GM12878 (cell line): ENCODE measurements at regions not wholly inside any gene's neighbourhood (a gene's known extent, or its start where the extent isn't known, plus 50 kb on each side); places are given as distances from the start of the nearest gene placed in this dataset.

Source experiments
- ATAC-seq: fragments of 200-7000 bp; cut with Tn5 transposase; 3 replicates; pipeline ENCODE4 v1.9.1; 2020; ENCODE audit warnings: mild to moderate bottlenecking, moderate library complexity
- BruUV-seq: library from RNA; stranded (reverse); fragments of 400-500 nt; replicated peaks from 2 replicates; lab custom pipeline; 2021; lab: Mats Ljungman, UMichigan
- CTCF ChIA-PET: fragments of 300-600 bp; sonication (Branson Sonifier 250); formaldehyde crosslinking; extraction: SDS; loops from one replicate; lab custom pipeline; 2021; ENCODE audit warnings: inconsistent platforms; lab: Yijun Ruan, JAX
- POLR2A ChIA-PET: fragments of 350-600 bp; formaldehyde crosslinking; extraction: SDS; loops from one replicate; lab custom pipeline; 2021; ENCODE audit warnings: inconsistent platforms; lab: Charles Lee
- RAD21 ChIA-PET: fragments of 300-600 bp; sonication (Branson Sonifier 250); formaldehyde crosslinking; loops from one replicate; lab custom pipeline; 2023; ENCODE audit warnings: antibody characterized with exemption; ENCODE audit not compliant: unreplicated experiment; lab: Charles Lee
- SMC1A ChIA-PET: fragments of 300-600 bp; sonication (Branson Sonifier 250); formaldehyde crosslinking; loops from one replicate; lab custom pipeline; 2023; ENCODE audit not compliant: unreplicated experiment, uncharacterized antibody; lab: Charles Lee
- DNase-seq: peaks from one replicate; pipeline ENCODE4 v3.0.0-alpha.2; 2011; ENCODE audit warnings: low read depth, low spot score
- FAIRE-seq: peaks from 3 replicates; lab custom pipeline; 2011; peaks lifted over from hg19 to GRCh38; lab: Jason Lieb, UNC
- H2AFZ ChIP-seq: 2 replicates; pipeline ENCODE4 v1.6.0; 2011; ENCODE audit warnings: low read depth, low read length, control low read depth; ENCODE audit not compliant: control insufficient read depth
- H3K27ac ChIP-seq: 2 replicates; pipeline ENCODE4 v1.5.1; 2011; ENCODE audit warnings: control low read depth; ENCODE audit not compliant: control insufficient read depth, insufficient read depth
- H3K27me3 ChIP-seq, 2 experiments: replicated peaks in 1 of 2; 2 replicates each; pipeline versions ENCODE4 v1.6.0 to v1.6.1; 2011; ENCODE audit warnings: low read length in 1 of 2; ENCODE audit not compliant: control insufficient read depth in 2 of 2, insufficient read depth in 2 of 2
- H3K36me3 ChIP-seq, 2 experiments: 2 replicates each; pipeline ENCODE4 v1.5.1; 2011; ENCODE audit warnings: low read length in 1 of 2; ENCODE audit not compliant: control insufficient read depth in 2 of 2, insufficient read depth in 2 of 2
- H3K4me1 ChIP-seq: 2 replicates; pipeline ENCODE4 v1.6.1; 2011; ENCODE audit warnings: mild to moderate bottlenecking, low read length, moderate library complexity, mixed read lengths; ENCODE audit not compliant: control insufficient read depth, insufficient read depth
- H3K4me2 ChIP-seq: 2 replicates; pipeline ENCODE4 v1.6.0; 2011; ENCODE audit warnings: control low read depth; ENCODE audit not compliant: control insufficient read depth, insufficient read depth
- H3K4me3 ChIP-seq: fragments of 200-600 bp; sonication (generic); 2 replicates; pipeline ENCODE4 v1.5.1; 2016
- H3K79me2 ChIP-seq: 2 replicates; pipeline ENCODE4 v1.6.0; 2011; ENCODE audit warnings: low read length; ENCODE audit not compliant: control insufficient read depth, insufficient read depth
- H3K9ac ChIP-seq: 2 replicates; pipeline ENCODE4 v1.8.0; 2011; ENCODE audit warnings: low read length, control low read depth, mixed read lengths; ENCODE audit not compliant: control insufficient read depth, insufficient read depth
- H3K9me3 ChIP-seq: replicated peaks from 3 replicates; pipeline ENCODE4 v1.5.1; 2011; ENCODE audit warnings: mild to moderate bottlenecking, low read length; ENCODE audit not compliant: control insufficient read depth, insufficient read depth
- H4K20me1 ChIP-seq: 2 replicates; pipeline ENCODE4 v1.6.0; 2011; ENCODE audit not compliant: control insufficient read depth, insufficient read depth
- ATF7 ChIP-seq: fragments of 450-650 bp; IDR thresholded peaks from 2 replicates; pipeline ENCODE4 v1.6.1; 2016; ENCODE audit warnings: low read depth, mild to moderate bottlenecking
- CBFB ChIP-seq: IDR thresholded peaks from 2 replicates; pipeline ENCODE4 v1.6.1; 2016; ENCODE audit warnings: antibody characterized with exemption, low read depth
- HCFC1 ChIP-seq: fragments of 150-350 bp; IDR thresholded peaks from 2 replicates; pipeline ENCODE4 v1.6.1; 2014; ENCODE audit warnings: low read length
- KLF5 ChIP-seq: fragments of 450-650 bp; IDR thresholded peaks from 2 replicates; pipeline ENCODE4 v1.6.1; 2014; ENCODE audit warnings: mild to moderate bottlenecking; ENCODE audit not compliant: partially characterized antibody
- MEF2A ChIP-seq: IDR thresholded peaks from 2 replicates; pipeline ENCODE4 v1.6.1; 2011; ENCODE audit warnings: low read depth, mild to moderate bottlenecking, low read length, moderate library complexity; ENCODE audit not compliant: insufficient read depth
- MYC ChIP-seq: IDR thresholded peaks from 2 replicates; pipeline ENCODE4 v1.6.1; 2011; ENCODE audit warnings: mild to moderate bottlenecking, low read length, moderate library complexity, inconsistent platforms; ENCODE audit not compliant: insufficient read depth, insufficient replicate concordance, insufficient read length, severe bottlenecking
- NFYA ChIP-seq: IDR thresholded peaks from 2 replicates; pipeline ENCODE4 v1.6.1; 2011; ENCODE audit warnings: low read depth, mild to moderate bottlenecking, low read length, improper control_type of control experiment, borderline replicate concordance
- SP1 ChIP-seq: IDR thresholded peaks from one replicate; pipeline ENCODE4 v1.6.1; 2011; ENCODE audit warnings: low read depth, low read length
- TAF1 ChIP-seq: IDR thresholded peaks from 2 replicates; pipeline ENCODE4 v1.6.1; 2011; ENCODE audit warnings: mild to moderate bottlenecking, low read depth, low read length, borderline replicate concordance
- WRNIP1 ChIP-seq: IDR thresholded peaks from 2 replicates; pipeline ENCODE4 v1.6.1; 2011; ENCODE audit warnings: low read depth, low read length, improper control_type of control experiment, borderline replicate concordance
- YBX1 ChIP-seq: fragments of 450-650 bp; IDR thresholded peaks from 2 replicates; pipeline ENCODE4 v1.6.1; 2016; ENCODE audit warnings: antibody characterized with exemption
- WGBS: methylation state at CpG from one replicate; pipeline ENCODE4 v1.1.6; 2016; ENCODE audit warnings: low lambda C conversion rate; ENCODE audit not compliant: insufficient replicate concordance, insufficient coverage; ENCODE audit errors: missing lambda C conversion rate; 5-methylcytosine and 5-hydroxymethylcytosine counted together
- in situ Hi-C: fragments of 300-500 bp; cut with MboI; formaldehyde crosslinking; loops from 9 replicates; pipeline ENCODE4 v1.14.3; 2018; ENCODE audit warnings: mixed read lengths
- intact Hi-C: fragments of 100-400 bp; cut with micrococcal nuclease; formaldehyde crosslinking; loops from one replicate; pipeline ENCODE4 v1.14.2; 2022; ENCODE audit not compliant: unreplicated experiment
- TF ChIP-seq, protein P1 (sequence below): fragments of 450-650 bp; IDR thresholded peaks from 2 replicates; pipeline ENCODE4 v1.6.1; 2017; ENCODE audit warnings: mild to moderate bottlenecking, moderate library complexity
- TF ChIP-seq, protein P2 (sequence below): IDR thresholded peaks from 2 replicates; pipeline ENCODE4 v1.6.1; 2011; ENCODE audit warnings: borderline replicate concordance, low read depth, mild to moderate bottlenecking, moderate library complexity, low read length; ENCODE audit not compliant: insufficient read depth, poor library complexity, severe bottlenecking
- TF ChIP-seq, protein P3 (sequence below): fragments of 450-650 bp; conservative IDR thresholded peaks from 2 replicates; pipeline ENCODE4 v1.6.1; 2017; ENCODE audit warnings: mild to moderate bottlenecking, moderate library complexity

DNA sequence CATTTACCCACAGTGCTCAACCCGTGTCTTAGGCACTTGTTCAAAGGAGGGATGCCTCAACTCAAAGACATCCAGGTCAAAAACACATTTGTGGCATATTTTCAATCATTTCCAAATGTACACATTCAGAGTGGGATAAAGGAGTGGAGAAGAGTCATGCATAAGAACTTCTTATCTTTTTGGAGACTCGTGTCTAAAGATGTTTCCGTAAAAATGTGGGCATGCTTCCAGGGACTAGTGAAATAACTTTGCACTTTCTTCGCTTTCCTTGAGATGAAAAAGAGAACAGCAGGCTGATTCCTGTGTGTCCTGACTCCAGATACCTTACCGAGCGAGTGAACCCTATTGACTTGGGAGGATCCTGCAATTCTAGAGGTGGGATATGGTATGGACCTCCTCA, 256.6 kb upstream of the KCNJ16 start:
- ChIA-PET CTCF (no interaction called here), RAD21 (no interaction called here), POLR2A (no interaction called here), SMC1A (no interaction called here)
- Histone ChIP-seq H3K36me3 (no peaks in the 10 kb centered on the region), H3K27ac (no peak overlapping the region), H2AFZ (no peak overlapping the region), H3K79me2 (no peaks in the 10 kb centered on the region), H3K9me3 (no peaks in the 10 kb centered on the region), H4K20me1 (no peaks in the 10 kb centered on the region), H3K9ac (no peak overlapping the region), H3K4me2 (no peak overlapping the region), H3K4me1 (no peaks in the 10 kb centered on the region), H3K27me3 (no peaks in the 10 kb centered on the region), H3K4me3 (no peak overlapping the region)
- 45% methylated on average over 6 of the region's 6 CpGs for WGBS
- in situ Hi-C loops (no loop called here), intact Hi-C loops (no loop called here)
- no TSS peak for BruUV-seq
- TF ChIP-seq WRNIP1 (no peak), HCFC1 (no peak), CBFB (no peak), NFYA (no peak), MYC (no peak), ATF7 (no peak), MEF2A (no peak), KLF5 (no peak), SP1 (no peak), TAF1 (no peak), YBX1 (no peak)
- TF ChIP-seq, protein P1, sequence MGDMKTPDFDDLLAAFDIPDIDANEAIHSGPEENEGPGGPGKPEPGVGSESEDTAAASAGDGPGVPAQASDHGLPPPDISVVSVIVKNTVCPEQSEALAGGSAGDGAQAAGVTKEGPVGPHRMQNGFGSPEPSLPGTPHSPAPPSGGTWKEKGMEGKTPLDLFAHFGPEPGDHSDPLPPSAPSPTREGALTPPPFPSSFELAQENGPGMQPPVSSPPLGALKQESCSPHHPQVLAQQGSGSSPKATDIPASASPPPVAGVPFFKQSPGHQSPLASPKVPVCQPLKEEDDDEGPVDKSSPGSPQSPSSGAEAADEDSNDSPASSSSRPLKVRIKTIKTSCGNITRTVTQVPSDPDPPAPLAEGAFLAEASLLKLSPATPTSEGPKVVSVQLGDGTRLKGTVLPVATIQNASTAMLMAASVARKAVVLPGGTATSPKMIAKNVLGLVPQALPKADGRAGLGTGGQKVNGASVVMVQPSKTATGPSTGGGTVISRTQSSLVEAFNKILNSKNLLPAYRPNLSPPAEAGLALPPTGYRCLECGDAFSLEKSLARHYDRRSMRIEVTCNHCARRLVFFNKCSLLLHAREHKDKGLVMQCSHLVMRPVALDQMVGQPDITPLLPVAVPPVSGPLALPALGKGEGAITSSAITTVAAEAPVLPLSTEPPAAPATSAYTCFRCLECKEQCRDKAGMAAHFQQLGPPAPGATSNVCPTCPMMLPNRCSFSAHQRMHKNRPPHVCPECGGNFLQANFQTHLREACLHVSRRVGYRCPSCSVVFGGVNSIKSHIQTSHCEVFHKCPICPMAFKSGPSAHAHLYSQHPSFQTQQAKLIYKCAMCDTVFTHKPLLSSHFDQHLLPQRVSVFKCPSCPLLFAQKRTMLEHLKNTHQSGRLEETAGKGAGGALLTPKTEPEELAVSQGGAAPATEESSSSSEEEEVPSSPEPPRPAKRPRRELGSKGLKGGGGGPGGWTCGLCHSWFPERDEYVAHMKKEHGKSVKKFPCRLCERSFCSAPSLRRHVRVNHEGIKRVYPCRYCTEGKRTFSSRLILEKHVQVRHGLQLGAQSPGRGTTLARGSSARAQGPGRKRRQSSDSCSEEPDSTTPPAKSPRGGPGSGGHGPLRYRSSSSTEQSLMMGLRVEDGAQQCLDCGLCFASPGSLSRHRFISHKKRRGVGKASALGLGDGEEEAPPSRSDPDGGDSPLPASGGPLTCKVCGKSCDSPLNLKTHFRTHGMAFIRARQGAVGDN: no peak
- TF ChIP-seq, protein P2, sequence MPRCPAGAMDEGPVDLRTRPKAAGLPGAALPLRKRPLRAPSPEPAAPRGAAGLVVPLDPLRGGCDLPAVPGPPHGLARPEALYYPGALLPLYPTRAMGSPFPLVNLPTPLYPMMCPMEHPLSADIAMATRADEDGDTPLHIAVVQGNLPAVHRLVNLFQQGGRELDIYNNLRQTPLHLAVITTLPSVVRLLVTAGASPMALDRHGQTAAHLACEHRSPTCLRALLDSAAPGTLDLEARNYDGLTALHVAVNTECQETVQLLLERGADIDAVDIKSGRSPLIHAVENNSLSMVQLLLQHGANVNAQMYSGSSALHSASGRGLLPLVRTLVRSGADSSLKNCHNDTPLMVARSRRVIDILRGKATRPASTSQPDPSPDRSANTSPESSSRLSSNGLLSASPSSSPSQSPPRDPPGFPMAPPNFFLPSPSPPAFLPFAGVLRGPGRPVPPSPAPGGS: no peak
- TF ChIP-seq, protein P3, sequence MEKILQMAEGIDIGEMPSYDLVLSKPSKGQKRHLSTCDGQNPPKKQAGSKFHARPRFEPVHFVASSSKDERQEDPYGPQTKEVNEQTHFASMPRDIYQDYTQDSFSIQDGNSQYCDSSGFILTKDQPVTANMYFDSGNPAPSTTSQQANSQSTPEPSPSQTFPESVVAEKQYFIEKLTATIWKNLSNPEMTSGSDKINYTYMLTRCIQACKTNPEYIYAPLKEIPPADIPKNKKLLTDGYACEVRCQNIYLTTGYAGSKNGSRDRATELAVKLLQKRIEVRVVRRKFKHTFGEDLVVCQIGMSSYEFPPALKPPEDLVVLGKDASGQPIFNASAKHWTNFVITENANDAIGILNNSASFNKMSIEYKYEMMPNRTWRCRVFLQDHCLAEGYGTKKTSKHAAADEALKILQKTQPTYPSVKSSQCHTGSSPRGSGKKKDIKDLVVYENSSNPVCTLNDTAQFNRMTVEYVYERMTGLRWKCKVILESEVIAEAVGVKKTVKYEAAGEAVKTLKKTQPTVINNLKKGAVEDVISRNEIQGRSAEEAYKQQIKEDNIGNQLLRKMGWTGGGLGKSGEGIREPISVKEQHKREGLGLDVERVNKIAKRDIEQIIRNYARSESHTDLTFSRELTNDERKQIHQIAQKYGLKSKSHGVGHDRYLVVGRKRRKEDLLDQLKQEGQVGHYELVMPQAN: no peak
- no peak for ATAC-seq
- DNase-seq: no peak
- no peak for FAIRE-seq
